Activated T-cell treated with anti-CD3 and anti-CD28 coated beads, Interleukin-2, amount 50 U/mL, for 1 hour (primary cell): ENCODE measurements at regions not wholly inside any gene's neighbourhood (a gene's known extent, or its start where the extent isn't known, plus 50 kb on each side); places are given as distances from the start of the nearest gene placed in this dataset.
"Not testable (repeated sequence)": the region's sequence is repeated elsewhere in the genome, so short reads cannot be mapped to it uniquely, and the experiment has no call there.

Experiments
- DNase-seq: peaks from one replicate; pipeline ENCODE4 v3.0.0-alpha.2; 2020

GRCh38 chr5:147085409-147085808 is 149.4 kb upstream of the STK32A start:
- no peak for DNase-seq

GRCh38 chr5:147092044-147092443 is 142.8 kb upstream of the STK32A start:
- DNase-seq, result no peak

GRCh38 chr5:147093138-147093537 is 141.7 kb upstream of the STK32A start:
- DNase-seq, result no peak

- no peak for DNase-seq
These were observed 139.1 kb upstream of the STK32A start for GRCh38 chr5:147095740-147096139.

- DNase-seq, result no peak
These were observed 136.5 kb upstream of the STK32A start for GRCh38 chr5:147098233-147098790.

DNA sequence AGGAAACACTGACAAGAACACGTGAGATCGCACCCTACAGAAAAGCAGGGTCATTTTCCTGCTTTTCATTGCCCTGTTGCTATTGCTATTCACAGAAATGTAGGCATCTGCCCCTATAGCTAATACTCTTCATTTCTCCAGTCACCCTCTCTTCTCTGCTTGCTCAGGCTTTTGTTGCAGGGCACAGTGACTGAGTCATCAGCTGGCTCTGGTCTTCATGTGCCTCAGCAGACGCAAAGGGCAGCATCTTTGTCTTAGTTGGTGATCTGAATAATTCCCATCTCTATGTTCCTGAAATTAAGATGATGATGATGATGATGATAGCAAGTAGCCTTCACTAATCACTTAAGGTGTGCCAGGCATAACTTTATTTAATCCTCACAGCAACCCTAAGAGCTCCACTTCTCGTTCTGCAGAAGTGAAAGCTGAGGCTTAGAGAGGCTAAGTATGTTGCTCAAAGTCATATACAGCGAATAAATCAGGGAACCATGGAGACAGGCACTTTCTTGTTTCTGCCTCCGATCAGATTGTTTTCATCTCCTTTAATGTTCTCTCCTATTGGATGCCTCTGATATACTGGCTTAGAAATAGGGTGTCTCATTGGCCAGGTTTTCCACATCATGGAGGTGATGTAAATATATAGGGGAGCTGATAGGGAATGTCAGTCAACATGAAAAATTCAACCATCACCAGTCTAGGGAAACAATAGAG is 133.0 kb upstream of the STK32A start:
- DNase-seq, result no peak

DNA sequence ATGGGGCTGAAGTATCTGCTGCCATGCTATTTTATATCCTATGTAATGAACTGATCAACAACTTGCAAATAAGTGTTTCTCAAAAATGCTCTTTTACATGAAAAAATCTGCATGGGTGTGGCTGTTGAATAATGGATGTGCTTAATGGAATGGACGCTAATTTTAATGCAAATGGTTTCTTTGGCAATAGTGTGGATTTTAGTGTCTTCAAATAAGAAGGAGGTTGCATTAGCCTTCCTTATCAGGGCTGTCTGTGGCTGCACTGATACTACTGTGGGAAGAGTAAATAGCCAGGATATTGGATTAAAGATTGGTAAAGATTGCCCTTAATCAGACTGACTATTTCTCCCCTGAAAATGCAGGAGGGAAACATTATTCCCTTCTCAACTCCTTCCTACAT is 121.9 kb upstream of the STK32A start:
- DNase-seq, result no peak

DNA sequence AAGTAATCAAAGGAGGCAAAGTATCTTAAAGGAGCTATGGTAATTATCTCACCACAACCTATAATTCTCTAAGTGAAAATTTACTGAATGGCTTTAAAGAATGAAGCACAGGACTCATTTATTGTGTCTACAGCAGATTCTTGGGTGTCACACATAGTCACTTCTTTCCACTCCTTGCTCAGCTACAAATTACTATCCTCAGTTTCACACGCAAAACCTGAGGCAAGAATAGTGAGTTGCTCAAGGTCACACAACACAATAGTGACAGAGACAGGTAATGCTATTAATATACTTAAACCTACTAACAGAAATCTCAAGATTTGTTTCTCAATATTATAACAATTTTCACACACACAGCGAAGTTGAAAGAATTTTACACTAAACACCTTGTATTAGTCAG is 120.9 kb upstream of the STK32A start:
- no peak for DNase-seq

DNA sequence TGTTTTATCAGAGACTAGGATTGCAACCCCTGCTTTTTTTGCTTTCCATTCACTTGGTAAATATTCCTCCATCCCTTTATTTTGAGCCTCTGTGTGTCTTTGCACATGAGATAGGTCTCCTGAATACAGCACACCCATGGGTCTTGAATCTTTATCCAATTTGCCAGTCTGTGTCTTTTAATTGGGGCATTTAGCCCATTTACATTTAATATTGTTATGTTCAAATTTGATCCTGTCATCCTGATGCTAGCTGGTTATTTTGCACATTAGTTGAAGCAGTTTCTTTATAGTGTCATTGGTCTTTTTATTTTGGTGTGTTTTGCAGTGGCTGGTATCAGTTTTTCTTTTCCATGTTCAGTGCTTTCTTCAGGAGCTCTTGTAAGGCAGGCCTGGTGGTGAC is 95.1 kb upstream of the STK32A start:
- DNase-seq, result not testable (repeated sequence)

DNA sequence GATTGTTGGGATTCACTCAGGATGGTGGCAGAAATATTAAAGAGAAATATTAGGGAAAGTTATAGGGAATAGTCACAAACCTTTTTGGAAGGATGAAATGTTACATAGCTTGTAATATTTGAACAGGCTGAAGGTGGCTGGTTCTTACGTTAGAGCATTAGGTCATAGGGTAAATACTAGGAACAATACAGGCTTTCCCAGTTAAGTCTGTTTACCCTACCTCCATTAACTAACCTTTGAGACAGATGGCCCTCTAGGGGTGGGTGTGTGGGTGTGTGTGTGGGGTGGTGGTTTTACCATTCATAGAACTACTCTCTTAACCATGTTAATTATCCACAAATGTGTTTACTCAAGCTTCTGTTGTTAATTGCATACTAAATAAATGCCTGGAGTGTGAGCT is 94.3 kb upstream of the STK32A start:
- no peak for DNase-seq

DNA sequence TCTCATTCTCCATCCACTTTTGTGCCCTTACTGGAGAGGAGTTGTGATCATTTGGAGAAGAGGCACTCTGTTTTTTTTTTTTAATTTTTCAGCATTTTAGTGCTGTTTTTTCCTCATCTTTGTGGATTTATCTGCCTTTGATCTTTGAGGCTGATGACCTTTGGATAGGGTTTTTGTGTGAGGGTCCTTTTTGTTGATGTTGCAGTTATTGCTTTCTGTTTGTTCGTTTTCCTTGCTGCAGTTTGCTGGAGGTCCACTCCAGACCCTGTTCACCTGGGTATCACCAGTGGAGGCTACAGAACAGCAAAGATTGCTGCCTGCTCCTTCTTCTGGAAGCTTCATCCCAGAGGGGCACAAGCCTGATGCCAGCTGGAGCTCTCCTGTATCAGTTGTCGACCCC is 93.2 kb upstream of the STK32A start:
- not testable (repeated sequence) for DNase-seq

DNA sequence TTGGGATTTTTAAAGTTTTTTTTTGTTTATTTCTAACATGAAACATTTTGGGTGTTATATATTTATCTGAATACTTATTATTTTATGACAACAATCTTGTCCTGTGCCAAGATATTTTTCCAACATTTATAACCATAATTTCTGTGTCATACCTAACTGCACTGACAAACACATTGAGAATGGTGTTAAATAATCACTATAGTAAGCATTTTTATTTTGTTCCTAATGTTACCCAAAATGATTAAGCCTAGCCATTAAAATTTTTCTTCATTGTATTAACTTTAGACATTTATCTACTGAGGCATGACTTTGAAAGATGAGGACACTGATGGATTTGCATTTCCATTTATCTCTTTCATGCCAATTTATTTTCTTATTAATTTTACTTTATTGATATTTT is 91.6 kb upstream of the STK32A start:
- DNase-seq, result no peak

DNA sequence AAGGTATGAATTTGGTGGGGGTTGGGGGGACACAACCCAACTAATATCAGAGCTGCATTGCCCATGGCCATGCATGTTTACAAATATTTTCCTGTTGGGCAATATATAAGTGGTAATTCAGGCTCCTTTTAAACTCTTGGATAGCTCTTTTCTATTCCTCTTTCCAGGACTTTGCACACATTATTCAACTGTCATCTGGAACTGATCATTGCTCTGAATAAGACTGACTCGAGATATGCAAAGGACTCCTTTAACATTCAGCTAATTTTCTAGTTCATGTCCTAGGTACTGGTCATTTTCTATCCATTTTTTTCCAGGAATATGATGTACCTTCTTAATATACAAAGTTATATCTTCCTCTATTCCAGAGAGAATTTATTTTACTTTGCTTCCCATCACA is 89.5 kb upstream of the STK32A start:
- no peak for DNase-seq

DNA sequence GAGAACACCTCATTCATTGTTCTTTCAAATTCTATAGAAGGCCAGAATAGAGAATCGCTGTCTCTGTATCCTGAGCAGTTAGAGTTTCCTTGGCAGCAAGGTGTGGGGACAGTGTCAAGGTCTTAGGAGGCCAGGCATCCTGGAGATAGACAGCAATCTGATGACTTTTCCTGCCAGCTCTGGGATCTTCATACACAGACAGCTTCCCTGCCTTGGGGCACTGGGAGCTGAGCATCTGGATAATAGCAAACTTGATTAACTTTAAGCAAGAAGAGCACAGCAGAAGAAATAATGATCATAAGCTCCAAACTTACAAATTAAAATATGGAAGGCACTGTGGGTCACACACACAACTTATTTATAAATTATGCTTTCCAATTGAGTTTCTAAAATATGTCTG is 86.1 kb upstream of the STK32A start:
- no peak for DNase-seq

- DNase-seq, result no peak
These were observed 82.7 kb upstream of the STK32A start for GRCh38 chr5:147152086-147152485.

- DNase-seq, result no peak
These were observed 80.0 kb upstream of the STK32A start for GRCh38 chr5:147154809-147155208.

GRCh38 chr5:147156012-147156411 is 78.8 kb upstream of the STK32A start:
- DNase-seq, result no peak

DNA sequence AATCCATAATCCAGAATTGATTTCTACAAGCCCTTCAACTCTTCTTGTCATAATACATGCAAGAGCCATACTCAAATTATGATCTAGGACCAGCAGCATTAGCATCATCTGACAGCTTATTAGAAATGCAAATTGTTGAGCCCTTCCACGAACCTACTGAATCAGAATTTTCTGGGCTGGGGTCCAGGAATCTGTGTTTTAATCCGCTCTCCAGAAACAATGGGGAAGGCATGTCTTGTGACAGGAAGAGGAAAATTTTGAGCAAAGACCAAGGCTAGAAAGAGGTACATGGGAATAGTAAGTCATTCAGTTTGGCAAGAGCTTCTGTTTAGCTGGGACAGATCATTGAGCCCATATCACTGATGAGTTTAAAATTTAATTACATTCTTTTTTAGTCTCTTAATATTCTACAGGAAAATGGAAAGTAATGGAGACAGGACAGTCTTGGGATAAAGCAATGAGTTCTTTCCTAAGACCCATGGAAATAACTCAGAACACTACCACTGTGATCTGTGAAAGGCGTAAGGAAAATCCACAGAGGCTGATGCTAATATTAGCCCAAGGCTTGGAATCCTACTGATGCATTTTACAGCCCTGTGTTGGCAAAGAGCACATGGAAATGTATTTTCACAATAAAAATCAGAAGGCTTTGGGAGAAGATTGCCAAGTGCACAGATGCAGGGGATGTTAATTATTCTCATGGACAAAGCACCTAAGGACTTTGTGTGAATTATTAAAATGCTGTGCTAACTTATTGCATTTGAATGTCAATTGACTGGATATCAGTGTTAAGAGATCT is 73.7 kb upstream of the STK32A start:
- DNase-seq, result no peak

- no peak for DNase-seq
These were observed 72.1 kb upstream of the STK32A start for GRCh38 chr5:147162740-147163139.

GRCh38 chr5:147167529-147167928 is 67.3 kb upstream of the STK32A start:
- no peak for DNase-seq

GRCh38 chr5:147168578-147169327 is 66.1 kb upstream of the STK32A start:
- no peak for DNase-seq

DNA sequence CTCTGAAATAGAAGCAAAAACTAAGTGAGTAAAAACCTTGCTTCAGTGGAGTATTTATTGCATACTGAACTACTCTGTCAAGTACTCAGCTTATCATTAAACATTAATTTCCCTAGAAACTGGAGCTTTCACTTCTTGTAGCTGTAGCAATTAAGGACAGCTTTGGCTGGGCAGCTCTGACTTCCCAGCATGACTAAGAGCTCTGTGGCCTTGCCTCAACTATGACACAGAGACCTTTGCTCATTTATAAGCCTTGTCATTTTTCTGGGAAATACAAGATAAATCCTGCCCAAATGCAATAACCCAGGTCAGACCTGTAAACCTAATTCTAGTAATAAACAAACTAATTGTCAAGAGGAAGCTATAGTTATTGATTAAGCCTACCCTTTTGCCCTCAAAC is 65.4 kb upstream of the STK32A start:
- no peak for DNase-seq

DNA sequence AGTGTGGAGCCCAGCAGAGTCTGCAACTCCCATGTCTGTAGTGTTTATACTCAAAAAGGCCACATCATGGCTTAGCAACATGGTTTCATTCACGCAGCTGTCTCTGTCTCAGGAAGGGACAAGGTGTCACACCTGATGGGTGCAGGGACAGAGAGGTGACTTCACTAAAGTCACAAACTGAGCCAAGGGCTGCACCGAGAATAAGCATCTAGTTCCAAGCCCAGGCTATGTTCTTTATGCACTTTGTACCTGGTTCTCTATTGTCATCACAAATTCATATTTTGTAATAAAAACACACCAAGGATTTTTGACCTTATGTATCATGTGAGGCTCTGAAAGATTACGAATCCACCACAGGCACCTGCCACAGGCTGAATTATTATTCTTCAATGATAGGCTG is 64.9 kb upstream of the STK32A start:
- DNase-seq, result no peak

- DNase-seq, result no peak
These were observed 64.2 kb upstream of the STK32A start for GRCh38 chr5:147170603-147171002.
